ENCODE measurements at regions not wholly inside any gene's neighbourhood (a gene's known extent, or its start where the extent isn't known, plus 50 kb on each side); places are given as distances from the start of the nearest gene placed in this dataset.

GRCh38 chr1:189350983-189351616, 1126.6 kb downstream of the BRINP3 start:
- intact Hi-C loops (cut with DNase I), result no loop called here
- Histone ChIP-seq H3K36me3 (no peaks in the 10 kb centered on the region), H3K27ac (no peak overlapping the region), H3K4me1 (no peaks in the 10 kb centered on the region), H3K9me3 (no peaks in the 10 kb centered on the region), H3K4me3 (peak overlapping the region in 3 of 4 donors; percentile 2 to 25 (median 12)), H3K27me3 (no peaks in the 10 kb centered on the region)
- no peak for DNase-seq
- 34 to 57% methylated on average over 3 of the region's 3 CpGs for WGBS, 2 donors
- TF ChIP-seq CTCF (IDR thresholded peaks at IDR 0.05) (no peak), POLR2AphosphoS5 (IDR thresholded peaks at IDR 0.05) (no peak), POLR2A (IDR thresholded peaks at IDR 0.05) (no peak), EP300 (IDR thresholded peaks at IDR 0.05) (no peak)

GRCh38 chr1:189351960-189352359, 1125.7 kb downstream of the BRINP3 start:
- Histone ChIP-seq H3K4me1 (no peaks in the 10 kb centered on the region), H3K4me3 (no peak overlapping the region), H3K36me3 (no peaks in the 10 kb centered on the region), H3K27me3 (no peaks in the 10 kb centered on the region), H3K9me3 (no peaks in the 10 kb centered on the region), H3K27ac (no peak overlapping the region)
- TF ChIP-seq POLR2A (IDR thresholded peaks at IDR 0.05) (no peak), CTCF (IDR thresholded peaks at IDR 0.05) (no peak), POLR2AphosphoS5 (IDR thresholded peaks at IDR 0.05) (no peak), EP300 (IDR thresholded peaks at IDR 0.05) (no peak)
- no peak for DNase-seq
- 38 to 47% methylated on average over 1 of the region's 1 CpG for WGBS, 2 donors
- intact Hi-C loops (cut with DNase I), result no loop called here

GRCh38 chr1:189356206-189356605, 1121.5 kb downstream of the BRINP3 start:
- no peak for DNase-seq
- intact Hi-C loops (cut with DNase I), result no loop called here
- H3K27ac ChIP-seq, result no peak overlapping the region
- no peaks in the 10 kb centered on the region for H3K9me3 ChIP-seq
- H3K4me1 ChIP-seq, result no peaks in the 10 kb centered on the region
- no peaks in the 10 kb centered on the region for H3K27me3 ChIP-seq
- H3K4me3 ChIP-seq, result no peak overlapping the region
- no peaks in the 10 kb centered on the region for H3K36me3 ChIP-seq
- no peak for TF ChIP-seq POLR2AphosphoS5 (IDR thresholded peaks at IDR 0.05)

GRCh38 chr1:189357317-189357716, 1120.3 kb downstream of the BRINP3 start:
- Histone ChIP-seq H3K27ac (no peak overlapping the region), H3K4me3 (no peak overlapping the region), H3K4me1 (no peaks in the 10 kb centered on the region), H3K9me3 (no peaks in the 10 kb centered on the region), H3K27me3 (no peaks in the 10 kb centered on the region), H3K36me3 (no peaks in the 10 kb centered on the region)
- intact Hi-C loops (cut with DNase I), result no loop called here
- DNase-seq, result no peak
- TF ChIP-seq POLR2AphosphoS5 (IDR thresholded peaks at IDR 0.05) (no peak), EP300 (IDR thresholded peaks at IDR 0.05) (no peak), POLR2A (IDR thresholded peaks at IDR 0.05) (no peak)
- WGBS, 2 donors, result 28 to 76% methylated on average over 1 of the region's 1 CpG

- Histone ChIP-seq H3K27ac (no peak overlapping the region), H3K27me3 (no peaks in the 10 kb centered on the region), H3K4me1 (no peaks in the 10 kb centered on the region), H3K9me3 (no peaks in the 10 kb centered on the region), H3K36me3 (no peaks in the 10 kb centered on the region), H3K4me3 (no peak overlapping the region)
- TF ChIP-seq EP300 (IDR thresholded peaks at IDR 0.05), result no peak
- no peak for TF ChIP-seq POLR2A (IDR thresholded peaks at IDR 0.05)
- no peak for TF ChIP-seq POLR2AphosphoS5 (IDR thresholded peaks at IDR 0.05)
- TF ChIP-seq CTCF (IDR thresholded peaks at IDR 0.05), result no peak
- DNase-seq, result no peak
- intact Hi-C loops (cut with DNase I), result no loop called here
These were observed 1108.1 kb downstream of the BRINP3 start for GRCh38 chr1:189369612-189370011.

- intact Hi-C loops (cut with DNase I), result no loop called here
- no peak overlapping the region for H3K27ac ChIP-seq
- H3K36me3 ChIP-seq, result no peaks in the 10 kb centered on the region
- H3K4me3 ChIP-seq, result no peak overlapping the region
- H3K27me3 ChIP-seq, result no peaks in the 10 kb centered on the region
- WGBS, 2 donors, result 76 to 77% methylated on average over 3 of the region's 3 CpGs
- H3K9me3 ChIP-seq, result no peaks in the 10 kb centered on the region
- DNase-seq, result no peak
- TF ChIP-seq POLR2AphosphoS5 (IDR thresholded peaks at IDR 0.05) (no peak), POLR2A (IDR thresholded peaks at IDR 0.05) (no peak), CTCF (IDR thresholded peaks at IDR 0.05) (no peak), EP300 (IDR thresholded peaks at IDR 0.05) (no peak)
- no peaks in the 10 kb centered on the region for H3K4me1 ChIP-seq
These were observed 1102.8 kb downstream of the BRINP3 start for GRCh38 chr1:189374816-189375215.

All from sigmoid colon (tissue), 6 donors.